Muscle of leg (tissue), 3 donors: ENCODE measurements at regions not wholly inside any gene's neighbourhood (a gene's known extent, or its start where the extent isn't known, plus 50 kb on each side); places are given as distances from the start of the nearest gene placed in this dataset.
A peak's percentile ranks its signal among the peaks of the same experiment; 100 is the strongest.

ENCODE experiments used
- DNase-seq: peaks from one replicate; pipeline ENCODE4 v3.0.0; 2013
- H3K27ac ChIP-seq: one replicate; pipeline ENCODE4 v1.5.1; 2013; ENCODE audit warnings: mild to moderate bottlenecking, low read length, control low read depth
- H3K27me3 ChIP-seq: one replicate; pipeline ENCODE4 v1.6.1; 2013; ENCODE audit warnings: low read length; ENCODE audit not compliant: control insufficient read depth, insufficient read depth
- H3K36me3 ChIP-seq: one replicate; pipeline ENCODE4 v1.6.1; 2013; ENCODE audit warnings: low read length; ENCODE audit not compliant: control insufficient read depth, insufficient read depth
- H3K4me1 ChIP-seq: one replicate; pipeline ENCODE4 v1.6.1; 2013; ENCODE audit warnings: low read length; ENCODE audit not compliant: control insufficient read depth, insufficient read depth
- H3K4me3 ChIP-seq: one replicate; pipeline ENCODE4 v1.5.1; 2013; ENCODE audit warnings: low read length, control low read depth
- H3K9me3 ChIP-seq: replicated peaks from 2 replicates; pipeline ENCODE4 v1.6.1; 2013; ENCODE audit warnings: low read depth, low read length; ENCODE audit not compliant: control insufficient read depth
- WGBS: methylation state at CpG from one replicate; pipeline ENCODE4 v1.1.5; 2013; ENCODE audit warnings: missing lambda C conversion rate; ENCODE audit not compliant: insufficient coverage; 5-methylcytosine and 5-hydroxymethylcytosine counted together

DNA sequence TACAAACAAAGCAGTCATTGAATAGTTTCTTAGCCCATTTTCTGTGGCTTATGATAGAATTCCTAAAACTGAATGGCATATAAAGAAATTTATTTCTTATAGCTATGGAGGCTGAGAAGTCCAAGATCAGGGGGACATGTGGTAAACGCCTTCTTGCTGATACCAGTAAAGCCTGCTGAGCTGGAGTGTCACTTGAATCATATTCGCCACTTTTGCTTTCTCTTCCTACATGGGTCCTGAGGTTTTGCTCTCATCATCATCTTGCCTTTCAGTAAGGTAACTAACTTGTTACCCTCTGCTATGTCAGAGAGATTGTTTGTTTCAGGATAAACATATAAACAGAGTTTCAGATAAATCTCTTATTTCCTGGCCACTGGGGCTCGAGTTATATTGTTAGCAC, 203.3 kb upstream of the DMRT1 start:
- H3K4me1 ChIP-seq, result no peaks in the 10 kb centered on the region
- H3K4me3 ChIP-seq, result no peak overlapping the region
- H3K27ac ChIP-seq, result no peak overlapping the region
- no peaks in the 10 kb centered on the region for H3K36me3 ChIP-seq
- no CpG with 5 or more reads among the region's 3 CpGs for WGBS
- H3K9me3 ChIP-seq, result peaks cover 4% of the 10 kb centered on the region
- no peaks in the 10 kb centered on the region for H3K27me3 ChIP-seq
- no peak for DNase-seq

DNA sequence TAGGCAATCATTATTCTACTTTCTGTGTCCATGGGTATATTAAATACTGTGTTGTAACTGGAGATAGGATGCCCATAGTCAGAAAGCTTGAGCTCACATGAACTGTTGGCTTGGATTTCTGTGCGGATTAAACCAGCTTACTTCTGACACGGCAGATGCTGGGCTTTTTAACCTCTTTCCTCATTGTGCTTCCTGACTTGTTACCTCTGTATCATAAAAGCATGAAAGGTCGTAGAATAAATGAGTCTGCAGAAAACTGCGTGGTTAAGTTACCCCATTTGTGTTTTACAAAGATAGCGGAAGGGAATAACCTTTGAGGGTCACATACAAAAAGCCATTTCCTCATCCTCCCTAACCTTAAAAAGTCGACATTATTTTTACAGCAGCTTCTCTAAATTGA, 199.5 kb upstream of the DMRT1 start:
- Histone ChIP-seq H3K27ac (no peak overlapping the region), H3K36me3 (no peaks in the 10 kb centered on the region), H3K4me1 (no peaks in the 10 kb centered on the region), H3K4me3 (no peak overlapping the region), H3K9me3 (no peaks in the 10 kb centered on the region), H3K27me3 (no peaks in the 10 kb centered on the region)
- no CpG with 5 or more reads among the region's 6 CpGs for WGBS
- peak; percentile 72 for DNase-seq

DNA sequence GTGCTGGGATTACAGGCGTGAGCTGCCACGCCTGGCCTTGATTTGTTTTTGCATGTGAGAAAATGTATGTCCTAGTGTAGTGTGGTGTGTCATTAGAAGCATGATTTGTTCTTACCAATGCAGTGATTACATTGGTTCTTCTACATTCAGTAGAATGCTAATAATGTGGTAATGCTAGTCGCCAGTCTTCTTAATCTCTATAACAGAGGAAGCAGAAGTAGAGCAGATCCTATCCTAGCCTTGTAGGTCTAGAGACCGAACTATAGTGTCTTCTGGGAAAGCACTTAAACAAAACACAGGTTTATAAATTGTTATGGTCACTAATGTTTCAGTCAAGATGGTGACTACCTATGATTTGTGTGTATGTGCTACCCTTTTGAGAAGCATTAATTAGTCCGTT, 197.5 kb upstream of the DMRT1 start:
- H3K27me3 ChIP-seq, result no peaks in the 10 kb centered on the region
- H3K9me3 ChIP-seq, result no peaks in the 10 kb centered on the region
- no peaks in the 10 kb centered on the region for H3K36me3 ChIP-seq
- H3K27ac ChIP-seq, result no peak overlapping the region
- 80% methylated on average over 1 of the region's 5 CpGs for WGBS
- no peak for DNase-seq
- H3K4me1 ChIP-seq, result no peaks in the 10 kb centered on the region
- no peak overlapping the region for H3K4me3 ChIP-seq

DNA sequence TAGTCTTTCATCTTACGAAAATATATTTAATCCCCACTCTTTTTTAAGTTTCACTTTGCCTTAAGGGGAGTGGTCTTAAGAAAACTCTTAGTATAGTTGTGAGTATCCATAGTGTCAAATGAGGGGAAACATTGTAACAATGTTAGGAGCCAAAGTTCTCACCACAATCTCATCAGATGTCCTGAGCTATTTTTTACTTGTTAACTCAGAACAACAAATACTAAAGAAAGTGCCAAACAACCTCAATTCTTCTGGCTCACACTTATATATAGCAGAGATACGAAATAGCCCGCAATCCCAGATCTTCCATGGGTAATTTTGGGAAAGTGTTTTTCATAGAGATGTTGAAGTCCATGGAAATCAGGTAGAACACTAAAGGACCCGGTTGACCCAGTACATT, 194.0 kb upstream of the DMRT1 start:
- Histone ChIP-seq H3K27ac (no peak overlapping the region), H3K36me3 (no peaks in the 10 kb centered on the region), H3K4me1 (peaks cover 7% of the 10 kb centered on the region), H3K27me3 (no peaks in the 10 kb centered on the region), H3K4me3 (no peak overlapping the region), H3K9me3 (no peaks in the 10 kb centered on the region)
- DNase-seq, result no peak
- no CpG with 5 or more reads among the region's 4 CpGs for WGBS

DNA sequence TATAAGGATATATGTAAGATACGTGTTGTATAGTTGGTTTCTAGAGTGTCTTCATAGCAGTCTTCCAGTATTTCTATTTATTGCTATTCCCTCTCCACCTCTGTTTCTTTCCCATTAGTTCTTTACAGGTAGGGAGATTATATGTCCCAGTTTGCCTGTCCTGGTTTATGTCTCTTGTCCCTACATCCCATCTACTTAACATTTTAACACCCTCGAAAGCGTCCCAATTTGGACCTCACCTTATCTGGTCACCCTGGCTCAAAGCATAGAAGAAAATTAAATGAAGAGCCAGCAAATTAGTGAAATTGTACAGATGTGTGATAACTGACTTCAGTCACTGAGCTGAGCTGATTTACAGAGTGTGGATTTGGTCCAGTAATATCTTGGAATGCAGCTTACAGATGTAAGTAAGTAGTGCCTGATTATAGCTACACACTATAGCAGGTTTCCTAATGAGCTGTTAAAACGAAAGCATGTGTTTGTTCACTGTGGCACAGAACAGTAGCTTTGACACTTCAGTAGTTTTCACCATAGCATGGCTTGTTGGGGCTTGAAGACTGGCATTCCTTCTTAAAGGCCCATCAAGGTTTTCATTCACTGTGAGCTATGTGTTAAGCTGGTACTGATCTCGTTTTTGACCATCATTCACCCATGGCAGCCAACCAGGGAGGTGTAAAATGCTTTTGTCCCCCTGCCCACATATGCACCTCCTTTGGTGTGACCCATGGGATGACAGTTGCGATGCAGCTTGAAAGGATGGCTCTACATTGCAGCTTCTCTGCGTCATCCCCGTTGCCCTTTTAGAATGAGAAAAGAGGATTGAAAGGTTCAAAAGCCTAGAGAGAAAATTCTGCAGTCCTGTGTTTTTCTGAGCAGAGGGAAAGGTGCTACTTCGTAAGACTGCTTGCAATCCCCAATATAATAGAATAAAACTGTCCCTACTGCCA, 192.1 kb upstream of the DMRT1 start:
- H3K36me3 ChIP-seq, result no peaks in the 10 kb centered on the region
- H3K4me1 ChIP-seq, result peaks cover 13% of the 10 kb centered on the region
- DNase-seq, result no peak
- H3K9me3 ChIP-seq, result no peaks in the 10 kb centered on the region
- H3K27ac ChIP-seq, result no peak overlapping the region
- H3K4me3 ChIP-seq, result no peak overlapping the region
- H3K27me3 ChIP-seq, result no peaks in the 10 kb centered on the region
- no CpG with 5 or more reads among the region's 9 CpGs for WGBS

DNA sequence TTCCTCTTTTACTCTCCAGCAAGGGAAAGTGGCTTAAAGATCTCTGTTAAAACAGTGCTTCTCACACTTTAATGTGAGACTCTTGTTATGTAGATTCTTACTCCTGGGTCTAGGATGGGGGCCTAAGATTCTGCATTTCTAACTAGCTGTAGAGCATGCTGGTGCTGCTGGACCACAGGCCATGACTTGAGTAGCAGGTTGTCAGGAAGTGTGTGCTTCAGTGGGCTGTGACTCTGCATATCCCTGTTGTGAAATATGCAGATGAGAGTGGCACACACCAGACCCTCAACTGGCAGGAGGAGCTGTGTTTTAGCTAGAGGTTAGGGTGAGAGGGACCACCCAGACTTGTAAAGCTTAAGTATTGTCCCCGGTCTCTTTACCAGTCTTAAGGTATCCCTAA, 191.1 kb upstream of the DMRT1 start:
- no peaks in the 10 kb centered on the region for H3K27me3 ChIP-seq
- H3K27ac ChIP-seq, result no peak overlapping the region
- no CpG with 5 or more reads among the region's 1 CpG for WGBS
- no peak overlapping the region for H3K4me3 ChIP-seq
- peaks cover 13% of the 10 kb centered on the region for H3K4me1 ChIP-seq
- H3K36me3 ChIP-seq, result no peaks in the 10 kb centered on the region
- no peak for DNase-seq
- no peaks in the 10 kb centered on the region for H3K9me3 ChIP-seq

DNA sequence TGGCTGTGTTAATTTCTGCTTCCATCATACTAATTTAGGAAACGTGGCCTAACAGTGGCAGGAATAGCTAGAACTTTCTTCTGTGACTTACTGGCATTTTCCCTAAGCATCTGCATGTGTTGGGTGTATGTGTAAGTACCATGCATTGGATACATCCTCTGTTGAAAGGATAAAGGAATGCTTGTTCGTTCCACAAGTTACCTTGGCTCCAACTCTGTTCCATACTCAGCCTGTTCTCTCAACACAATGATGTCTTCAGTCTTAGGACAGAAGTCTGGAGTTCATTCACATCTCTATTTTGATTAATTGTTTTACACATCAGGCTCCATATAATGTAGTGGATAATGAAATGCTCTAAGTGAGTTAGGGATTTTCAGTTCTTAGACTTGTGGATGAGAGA, 190.1 kb upstream of the DMRT1 start:
- Histone ChIP-seq H3K27ac (no peak overlapping the region), H3K4me3 (no peak overlapping the region), H3K4me1 (peaks cover 20% of the 10 kb centered on the region), H3K27me3 (no peaks in the 10 kb centered on the region), H3K9me3 (no peaks in the 10 kb centered on the region), H3K36me3 (no peaks in the 10 kb centered on the region)
- no CpG with 5 or more reads among the region's 2 CpGs for whole genome bisulfite sequencing
- DNase-seq, result no peak

DNA sequence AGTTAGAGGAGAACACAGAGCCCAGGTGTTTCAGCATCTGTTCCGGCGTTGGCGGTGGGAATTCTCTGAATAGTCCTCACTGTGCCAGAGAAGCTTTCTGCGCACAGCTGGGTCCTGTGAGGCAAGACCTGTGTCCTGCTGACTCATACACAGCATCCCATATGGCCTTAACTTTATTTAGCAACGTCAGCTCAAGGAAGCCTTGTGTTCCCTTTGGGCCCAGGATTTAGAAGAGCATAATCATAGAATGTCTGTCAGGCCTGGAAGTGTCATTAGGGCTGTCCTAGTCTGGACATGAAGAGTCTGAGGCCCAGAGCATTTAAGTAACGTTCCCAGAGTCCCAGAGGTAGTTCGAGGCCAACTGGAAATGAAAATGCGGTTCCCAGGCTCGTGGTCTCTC, 188.6 kb upstream of the DMRT1 start:
- 25% methylated on average over 9 of the region's 9 CpGs for WGBS
- no peaks in the 10 kb centered on the region for H3K9me3 ChIP-seq
- H3K4me1 ChIP-seq, result peaks cover 20% of the 10 kb centered on the region
- H3K27me3 ChIP-seq, result no peaks in the 10 kb centered on the region
- H3K4me3 ChIP-seq, result no peak overlapping the region
- H3K36me3 ChIP-seq, result no peaks in the 10 kb centered on the region
- peak; percentile 95 for DNase-seq
- H3K27ac ChIP-seq, result peak overlapping the region; percentile 9

DNA sequence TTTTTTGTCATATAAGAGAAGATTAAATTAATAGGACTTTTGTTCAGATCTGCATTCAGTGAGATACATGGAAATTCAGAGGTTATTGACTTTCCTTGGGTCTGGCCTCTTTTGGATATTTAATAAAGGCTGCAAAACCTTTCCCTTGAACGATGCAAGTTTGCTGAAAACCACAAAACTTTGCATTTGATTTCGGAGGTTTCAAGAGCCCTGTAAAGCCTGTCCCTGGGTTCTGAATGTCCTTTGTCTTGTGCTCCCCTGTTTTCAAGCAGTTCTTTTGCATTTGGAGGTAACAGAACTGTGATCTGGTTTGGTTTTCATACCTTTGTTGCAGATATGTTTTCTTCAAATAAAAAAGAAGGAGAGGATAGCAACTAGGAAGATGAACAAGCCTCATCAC, 188.1 kb upstream of the DMRT1 start:
- no peak overlapping the region for H3K4me3 ChIP-seq

DNA sequence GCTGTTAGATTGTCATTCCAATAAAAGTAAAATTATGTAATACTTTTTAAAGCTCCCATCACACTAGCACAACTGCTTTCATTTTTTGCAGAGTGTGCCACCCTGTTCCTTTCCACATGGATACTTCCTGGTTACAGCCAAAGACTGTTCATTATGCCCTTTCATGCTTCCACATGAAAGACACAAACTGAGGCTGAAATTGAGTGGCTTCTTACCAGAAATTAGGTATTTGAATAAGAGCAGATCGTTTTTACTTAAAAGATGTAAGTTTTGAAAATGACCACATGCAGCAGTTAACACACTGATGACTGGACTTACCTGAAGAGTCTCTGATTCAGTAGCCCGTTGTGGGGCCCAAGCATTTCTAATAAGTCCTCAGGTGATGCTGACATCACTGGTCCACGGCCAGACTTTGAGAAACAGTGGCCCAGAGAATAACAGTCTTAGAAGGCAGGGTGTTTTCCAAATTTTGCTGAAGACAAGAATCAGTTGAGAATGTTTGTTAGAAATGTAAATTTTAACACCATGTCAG, 187.6 kb upstream of the DMRT1 start:
- Histone ChIP-seq H3K4me1 (peaks cover 20% of the 10 kb centered on the region), H3K4me3 (no peak overlapping the region), H3K9me3 (no peaks in the 10 kb centered on the region), H3K27me3 (no peaks in the 10 kb centered on the region), H3K27ac (no peak overlapping the region), H3K36me3 (no peaks in the 10 kb centered on the region)
- 75% methylated on average over 2 of the region's 3 CpGs for WGBS
- no peak for DNase-seq

More for the DNA sequence above, 188.1 kb upstream of the DMRT1 start:
- 36% methylated on average over 2 of the region's 2 CpGs for WGBS
- H3K27ac ChIP-seq, result peak overlapping the region; percentile 9
- H3K4me1 ChIP-seq, result peaks cover 20% of the 10 kb centered on the region
- H3K27me3 ChIP-seq, result no peaks in the 10 kb centered on the region
- no peak for DNase-seq
- H3K9me3 ChIP-seq, result no peaks in the 10 kb centered on the region
- H3K36me3 ChIP-seq, result no peaks in the 10 kb centered on the region
